IPS-20b (cell line): ENCODE measurements at regions not wholly inside any gene's neighbourhood (a gene's known extent, or its start where the extent isn't known, plus 50 kb on each side); places are given as distances from the start of the nearest gene placed in this dataset.

Experiments
- H3K27ac ChIP-seq: one replicate; pipeline ENCODE4 v1.5.1; 2013; ENCODE audit warnings: low read length
- H3K27me3 ChIP-seq: 2 replicates; pipeline ENCODE4 v1.6.1; 2013; ENCODE audit warnings: mild to moderate bottlenecking, low read length, inconsistent platforms; ENCODE audit not compliant: insufficient read depth
- H3K36me3 ChIP-seq: 2 replicates; pipeline ENCODE4 v1.6.1; 2013; ENCODE audit warnings: low read depth, mild to moderate bottlenecking, inconsistent platforms, low read length, moderate library complexity; ENCODE audit not compliant: insufficient read depth
- H3K4me1 ChIP-seq: 2 replicates; pipeline ENCODE4 v1.6.1; 2013; ENCODE audit warnings: mild to moderate bottlenecking, control low read depth, inconsistent platforms, low read length, moderate library complexity; ENCODE audit not compliant: insufficient read depth
- H3K4me3 ChIP-seq: 2 replicates; pipeline ENCODE4 v1.5.1; 2013; ENCODE audit warnings: mild to moderate bottlenecking, low read length, inconsistent platforms
- H3K9ac ChIP-seq: 2 replicates; pipeline ENCODE4 v1.6.1; 2013; ENCODE audit warnings: low read depth, mild to moderate bottlenecking, inconsistent platforms, low read length, moderate library complexity
- H3K9me3 ChIP-seq: 2 replicates; pipeline ENCODE4 v1.6.1; 2013; ENCODE audit warnings: mild to moderate bottlenecking, low read depth, low read length, inconsistent platforms; ENCODE audit not compliant: insufficient read depth

GRCh38 chr9:81814794-81815464 lies 113.3 kb upstream of the SPATA31D4 start:
- Histone ChIP-seq H3K27me3 (no peaks in the 10 kb centered on the region), H3K4me1 (peaks cover 30% of the 10 kb centered on the region), H3K9me3 (no peaks in the 10 kb centered on the region), H3K9ac (no peak overlapping the region), H3K27ac (no peak overlapping the region), H3K4me3 (no peak overlapping the region), H3K36me3 (no peaks in the 10 kb centered on the region)

- H3K9ac ChIP-seq: no peak overlapping the region
- no peaks in the 10 kb centered on the region for H3K36me3 ChIP-seq
- H3K27me3 ChIP-seq: no peaks in the 10 kb centered on the region
- peaks cover 37% of the 10 kb centered on the region for H3K4me1 ChIP-seq
- H3K9me3 ChIP-seq: no peaks in the 10 kb centered on the region
- no peak overlapping the region for H3K27ac ChIP-seq
- no peak overlapping the region for H3K4me3 ChIP-seq
These were observed 112.4 kb upstream of the SPATA31D4 start for GRCh38 chr9:81815781-81816180.

DNA sequence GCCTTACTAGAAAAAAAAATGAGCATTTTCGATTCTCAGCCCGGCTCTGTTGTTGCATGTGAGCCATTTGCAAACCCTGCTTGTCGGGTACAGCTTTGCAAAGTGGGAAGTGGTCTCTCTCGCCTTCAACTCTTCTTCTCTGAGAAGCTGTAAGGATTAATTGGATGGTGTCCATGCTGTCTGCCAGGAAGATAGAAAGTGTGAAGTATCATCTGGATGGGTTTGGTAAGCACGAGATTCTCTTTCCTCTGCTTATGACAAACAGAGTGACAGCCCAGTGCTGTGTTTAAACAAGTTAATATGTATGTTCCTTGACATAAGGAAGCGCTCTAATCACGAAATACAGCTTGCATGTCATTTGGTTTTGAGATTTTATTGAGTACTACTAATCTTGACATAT lies 109.1 kb upstream of the SPATA31D4 start:
- Histone ChIP-seq H3K36me3 (no peaks in the 10 kb centered on the region), H3K27me3 (no peaks in the 10 kb centered on the region), H3K9ac (no peak overlapping the region), H3K27ac (no peak overlapping the region), H3K9me3 (no peaks in the 10 kb centered on the region), H3K4me3 (no peak overlapping the region), H3K4me1 (peaks cover 35% of the 10 kb centered on the region)

GRCh38 chr9:81819859-81820546 lies 108.2 kb upstream of the SPATA31D4 start:
- H3K4me3 ChIP-seq: peak overlapping the region; percentile 10; the same call in 1 of the 2 replicates
- no peaks in the 10 kb centered on the region for H3K36me3 ChIP-seq
- H3K27ac ChIP-seq: no peak overlapping the region
- H3K9me3 ChIP-seq: no peaks in the 10 kb centered on the region
- H3K9ac ChIP-seq: no peak overlapping the region
- no peaks in the 10 kb centered on the region for H3K27me3 ChIP-seq
- peaks cover 28% of the 10 kb centered on the region for H3K4me1 ChIP-seq

- Histone ChIP-seq H3K9ac (no peak overlapping the region), H3K27ac (no peak overlapping the region), H3K27me3 (no peaks in the 10 kb centered on the region), H3K4me1 (peaks cover 30% of the 10 kb centered on the region), H3K9me3 (no peaks in the 10 kb centered on the region), H3K4me3 (no peak overlapping the region), H3K36me3 (no peaks in the 10 kb centered on the region)
These were observed 105.8 kb upstream of the SPATA31D4 start for GRCh38 chr9:81822301-81822865.

DNA sequence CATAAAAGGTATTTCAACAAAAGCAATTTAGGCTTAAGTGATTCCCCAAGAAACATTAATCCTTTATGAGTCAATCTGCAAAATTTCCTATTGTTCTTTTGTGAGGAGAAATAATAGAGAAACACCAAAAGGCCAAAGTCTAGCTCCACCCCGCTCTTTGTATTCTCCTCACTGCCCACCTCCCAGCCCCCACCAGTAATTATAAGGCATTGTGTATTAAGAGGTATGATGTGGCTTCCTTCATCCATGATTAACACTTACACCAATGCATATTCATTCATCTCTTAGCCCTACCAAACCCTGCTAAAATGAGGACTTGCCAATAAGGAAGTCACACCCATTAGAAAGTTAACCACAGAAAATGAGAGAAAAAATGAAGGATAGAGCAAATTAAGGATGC lies 105.3 kb upstream of the SPATA31D4 start:
- Histone ChIP-seq H3K4me3 (no peak overlapping the region), H3K36me3 (no peaks in the 10 kb centered on the region), H3K27me3 (no peaks in the 10 kb centered on the region), H3K9ac (no peak overlapping the region), H3K9me3 (no peaks in the 10 kb centered on the region), H3K4me1 (peaks cover 31% of the 10 kb centered on the region), H3K27ac (no peak overlapping the region)

DNA sequence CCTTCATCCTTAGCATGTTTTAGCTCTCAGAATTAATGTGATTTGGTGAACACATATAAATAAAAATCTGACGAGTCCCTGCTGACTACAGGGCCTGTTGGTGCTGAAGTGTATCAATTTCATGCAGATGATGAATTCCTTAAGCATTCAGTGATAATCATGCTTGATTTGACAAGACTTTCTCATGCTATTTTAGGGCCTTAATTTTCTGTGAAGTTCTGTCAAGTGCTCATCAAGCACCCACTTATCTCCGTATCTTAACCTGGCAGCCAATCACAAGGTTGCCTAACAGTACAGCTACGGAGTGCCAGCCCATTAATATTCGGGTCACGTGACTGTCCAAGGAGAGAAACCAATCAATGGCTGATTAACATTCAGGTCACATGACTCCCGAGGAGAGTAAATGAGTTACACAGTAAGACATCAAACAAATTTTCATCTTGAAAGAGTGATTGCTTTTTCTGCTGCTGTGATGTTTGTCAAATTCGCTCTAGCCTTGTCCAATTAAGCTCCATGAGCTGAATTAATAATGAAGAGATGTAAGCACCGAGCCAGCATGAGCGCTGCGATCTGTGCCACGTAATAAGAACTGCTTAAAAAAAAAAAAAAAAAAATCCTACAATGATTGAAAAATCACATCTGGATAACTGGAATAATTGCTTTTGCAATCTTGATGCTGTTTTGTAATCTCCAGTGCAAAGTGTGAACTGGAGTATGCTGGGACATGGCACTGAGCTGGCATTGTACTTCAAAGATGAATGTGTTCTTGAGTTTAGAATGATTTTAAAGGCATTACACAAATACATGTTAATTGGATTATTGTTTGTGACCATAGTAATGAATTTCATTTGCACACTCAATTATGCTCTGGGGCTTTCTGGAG lies 104.3 kb upstream of the SPATA31D4 start:
- Histone ChIP-seq H3K27ac (no peak overlapping the region), H3K4me3 (no peak overlapping the region), H3K4me1 (peaks cover 32% of the 10 kb centered on the region), H3K27me3 (no peaks in the 10 kb centered on the region), H3K9me3 (no peaks in the 10 kb centered on the region), H3K9ac (no peak overlapping the region), H3K36me3 (no peaks in the 10 kb centered on the region)

- Histone ChIP-seq H3K36me3 (no peaks in the 10 kb centered on the region), H3K9me3 (no peaks in the 10 kb centered on the region), H3K4me3 (no peak overlapping the region), H3K27ac (no peak overlapping the region), H3K27me3 (no peaks in the 10 kb centered on the region), H3K4me1 (peaks cover 28% of the 10 kb centered on the region), H3K9ac (no peak overlapping the region)
These were observed 103.2 kb upstream of the SPATA31D4 start for GRCh38 chr9:81824802-81825730.

- Histone ChIP-seq H3K9ac (no peak overlapping the region), H3K4me1 (peaks cover 23% of the 10 kb centered on the region), H3K27ac (no peak overlapping the region)
These were observed 102.2 kb upstream of the SPATA31D4 start for GRCh38 chr9:81825846-81826516.

GRCh38 chr9:81826517-81826906 lies 101.7 kb upstream of the SPATA31D4 start:
- Histone ChIP-seq H3K4me3 (no peak overlapping the region), H3K27me3 (no peaks in the 10 kb centered on the region), H3K4me1 (peaks cover 23% of the 10 kb centered on the region), H3K9me3 (no peaks in the 10 kb centered on the region), H3K27ac (no peak overlapping the region), H3K36me3 (no peaks in the 10 kb centered on the region), H3K9ac (no peak overlapping the region)

More at GRCh38 chr9:81825846-81826516, 102.2 kb upstream of the SPATA31D4 start:
- H3K4me3 ChIP-seq: no peak overlapping the region
- H3K36me3 ChIP-seq: no peaks in the 10 kb centered on the region
- no peaks in the 10 kb centered on the region for H3K9me3 ChIP-seq
- H3K27me3 ChIP-seq: no peaks in the 10 kb centered on the region
